MM.1S (cell line): ENCODE measurements at regions not wholly inside any gene's neighbourhood (a gene's known extent, or its start where the extent isn't known, plus 50 kb on each side); places are given as distances from the start of the nearest gene placed in this dataset.

ENCODE experiments used
- DNase-seq: peaks from one replicate; pipeline ENCODE4 v3.0.0-alpha.2; 2015
- H2AFZ ChIP-seq: fragments of 300-600 bp; sonication (generic); 2 replicates; pipeline ENCODE4 v1.6.0; 2016; ENCODE audit warnings: antibody characterized with exemption, low read length
- H3F3A ChIP-seq: fragments of 300-600 bp; sonication (generic); 2 replicates; pipeline ENCODE4 v1.6.1; 2016; ENCODE audit warnings: mild to moderate bottlenecking, antibody characterized with exemption, low read length, moderate library complexity, mixed read lengths; ENCODE audit not compliant: insufficient read depth
- H3K27ac ChIP-seq: fragments of 300-600 bp; sonication (generic); 2 replicates; pipeline ENCODE4 v1.5.1; 2016; ENCODE audit warnings: mild to moderate bottlenecking, low read length
- H3K27me3 ChIP-seq: fragments of 300-600 bp; sonication (generic); replicated peaks from 2 replicates; pipeline ENCODE4 v1.6.0; 2016; ENCODE audit warnings: low read length; ENCODE audit not compliant: insufficient read depth
- H3K36me3 ChIP-seq: fragments of 300-600 bp; sonication (generic); replicated peaks from 2 replicates; pipeline ENCODE4 v1.6.1; 2016; ENCODE audit warnings: mild to moderate bottlenecking, low read length, mixed read lengths; ENCODE audit not compliant: insufficient read depth
- H3K4me1 ChIP-seq: fragments of 300-600 bp; sonication (generic); 2 replicates; pipeline ENCODE4 v1.6.1; 2016; ENCODE audit warnings: low read length, mixed read lengths
- H3K4me2 ChIP-seq: fragments of 300-600 bp; sonication (generic); 2 replicates; pipeline ENCODE4 v1.6.0; 2016; ENCODE audit warnings: low read depth, low read length
- H3K4me3 ChIP-seq: fragments of 300-600 bp; sonication (generic); 2 replicates; pipeline ENCODE4 v1.5.1; 2016; ENCODE audit warnings: low read length, mixed read lengths
- H3K79me2 ChIP-seq: fragments of 300-600 bp; sonication (generic); 2 replicates; pipeline ENCODE4 v1.6.1; 2016; ENCODE audit warnings: mixed run types, low read length, mixed read lengths
- H3K9ac ChIP-seq: fragments of 300-600 bp; sonication (generic); 2 replicates; pipeline ENCODE4 v1.6.1; 2016; ENCODE audit warnings: low read length, mixed read lengths
- H3K9me2 ChIP-seq: fragments of 300-600 bp; sonication (generic); replicated peaks from 2 replicates; pipeline ENCODE4 v1.6.1; 2016; ENCODE audit warnings: mild to moderate bottlenecking, low read length, mixed read lengths; ENCODE audit not compliant: insufficient read depth
- H3K9me3 ChIP-seq: fragments of 300-600 bp; sonication (generic); replicated peaks from 2 replicates; pipeline ENCODE4 v1.6.1; 2016; ENCODE audit warnings: mild to moderate bottlenecking, low read length, mixed read lengths; ENCODE audit not compliant: insufficient read depth
- H4K20me1 ChIP-seq: fragments of 300-600 bp; sonication (generic); 2 replicates; pipeline ENCODE4 v1.6.1; 2016; ENCODE audit warnings: mild to moderate bottlenecking, low read length, moderate library complexity, mixed read lengths; ENCODE audit not compliant: insufficient read depth
- CTCF ChIP-seq: fragments of 300-600 bp; sonication (generic); IDR thresholded peaks from 2 replicates; pipeline ENCODE4 v1.5.1; 2016; ENCODE audit warnings: antibody characterized with exemption, low read length, mixed read lengths
- EZH2 ChIP-seq: fragments of 300-600 bp; sonication (generic); optimal IDR thresholded peaks from 2 replicates; pipeline ENCODE3; 2017; ENCODE audit warnings: low read depth, mild to moderate bottlenecking, antibody characterized with exemption, low read length, mixed read lengths
- EZH2phosphoT487 ChIP-seq: fragments of 300-600 bp; sonication (generic); IDR thresholded peaks from 2 replicates; pipeline ENCODE4 v1.6.1; 2018; ENCODE audit warnings: antibody characterized with exemption, low read length

DNA sequence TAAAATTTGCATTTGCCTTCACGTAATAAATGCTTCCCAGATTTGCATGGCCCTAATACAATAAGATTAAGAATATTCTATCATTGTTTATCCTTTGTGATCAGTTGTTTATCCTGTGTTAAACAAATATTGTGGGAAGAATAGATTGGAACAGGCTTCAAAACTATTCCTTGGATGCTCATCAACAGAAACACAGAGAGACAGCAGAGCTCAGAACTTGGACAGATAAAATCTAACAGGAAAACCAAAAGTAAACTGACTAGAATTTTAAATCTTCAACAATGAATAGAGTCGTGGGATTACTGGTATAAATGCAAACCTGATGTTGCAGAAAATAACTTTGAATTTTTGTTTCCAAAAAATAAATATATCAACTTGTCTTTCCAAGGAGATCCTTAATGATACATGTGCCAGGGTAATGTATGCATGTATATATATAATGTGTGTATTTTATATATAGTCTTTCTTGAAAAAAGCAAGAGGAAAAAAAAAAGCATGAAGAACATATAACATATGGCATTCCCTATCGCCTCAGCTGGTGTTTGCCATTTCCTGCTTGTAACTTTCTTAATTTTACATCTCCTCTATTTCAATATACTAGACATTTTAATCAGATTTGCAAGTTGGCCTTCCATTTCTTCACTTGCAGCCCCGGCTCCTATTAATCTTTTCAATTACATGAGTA is 59.9 kb upstream of the TANK start:
- no peak overlapping the region for H3K4me2 ChIP-seq
- H3K4me3 ChIP-seq, result no peak overlapping the region
- H4K20me1 ChIP-seq, result no peaks in the 10 kb centered on the region
- H3K79me2 ChIP-seq, result no peaks in the 10 kb centered on the region
- no peak overlapping the region for H2AFZ ChIP-seq
- no peaks in the 10 kb centered on the region for H3K27me3 ChIP-seq
- no peak overlapping the region for H3K27ac ChIP-seq
- no peaks in the 10 kb centered on the region for H3K36me3 ChIP-seq
- H3K9me2 ChIP-seq, result no peaks in the 10 kb centered on the region
- peaks cover 8% of the 10 kb centered on the region; the same call in 1 of the 2 replicates for H3F3A ChIP-seq
- H3K9ac ChIP-seq, result no peak overlapping the region
- H3K4me1 ChIP-seq, result peaks cover 15% of the 10 kb centered on the region
- TF ChIP-seq EZH2phosphoT487 (no peak), EZH2 (no peak)
- no peak for DNase-seq
- no peaks in the 10 kb centered on the region for H3K9me3 ChIP-seq

DNA sequence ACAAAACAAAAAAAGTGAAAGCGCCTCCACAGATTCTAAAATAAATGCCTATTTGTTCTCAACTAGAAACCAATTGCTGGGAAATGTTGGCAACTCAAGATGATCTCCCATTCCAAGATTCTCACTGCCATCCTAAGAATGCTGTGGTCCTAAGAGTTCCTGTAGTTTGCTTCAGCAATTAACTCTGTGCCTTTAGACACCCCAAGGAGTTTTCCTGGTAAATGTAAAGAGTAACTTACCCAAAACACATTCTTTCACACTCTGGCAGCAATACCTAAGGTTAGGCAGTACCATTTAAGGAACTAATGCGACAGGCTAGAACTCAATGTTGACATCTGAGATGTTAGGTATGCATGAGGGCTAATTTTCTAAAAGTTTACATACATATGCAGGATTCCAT is 58.8 kb upstream of the TANK start:
- H3K9ac ChIP-seq, result no peak overlapping the region
- no peaks in the 10 kb centered on the region for H3K9me3 ChIP-seq
- H3K27me3 ChIP-seq, result no peaks in the 10 kb centered on the region
- no peaks in the 10 kb centered on the region for H3K79me2 ChIP-seq
- no peaks in the 10 kb centered on the region for H3K36me3 ChIP-seq
- no peaks in the 10 kb centered on the region for H4K20me1 ChIP-seq
- no peak for TF ChIP-seq EZH2
- TF ChIP-seq CTCF, result no peak
- no peak for TF ChIP-seq EZH2phosphoT487
- no peak overlapping the region for H2AFZ ChIP-seq
- no peak overlapping the region for H3K4me2 ChIP-seq
- H3K27ac ChIP-seq, result no peak overlapping the region
- no peak overlapping the region for H3K4me3 ChIP-seq
- no peak for DNase-seq
- H3K4me1 ChIP-seq, result peaks cover 16% of the 10 kb centered on the region
- H3K9me2 ChIP-seq, result no peaks in the 10 kb centered on the region
- H3F3A ChIP-seq, result peaks cover 8% of the 10 kb centered on the region; the same call in 1 of the 2 replicates

DNA sequence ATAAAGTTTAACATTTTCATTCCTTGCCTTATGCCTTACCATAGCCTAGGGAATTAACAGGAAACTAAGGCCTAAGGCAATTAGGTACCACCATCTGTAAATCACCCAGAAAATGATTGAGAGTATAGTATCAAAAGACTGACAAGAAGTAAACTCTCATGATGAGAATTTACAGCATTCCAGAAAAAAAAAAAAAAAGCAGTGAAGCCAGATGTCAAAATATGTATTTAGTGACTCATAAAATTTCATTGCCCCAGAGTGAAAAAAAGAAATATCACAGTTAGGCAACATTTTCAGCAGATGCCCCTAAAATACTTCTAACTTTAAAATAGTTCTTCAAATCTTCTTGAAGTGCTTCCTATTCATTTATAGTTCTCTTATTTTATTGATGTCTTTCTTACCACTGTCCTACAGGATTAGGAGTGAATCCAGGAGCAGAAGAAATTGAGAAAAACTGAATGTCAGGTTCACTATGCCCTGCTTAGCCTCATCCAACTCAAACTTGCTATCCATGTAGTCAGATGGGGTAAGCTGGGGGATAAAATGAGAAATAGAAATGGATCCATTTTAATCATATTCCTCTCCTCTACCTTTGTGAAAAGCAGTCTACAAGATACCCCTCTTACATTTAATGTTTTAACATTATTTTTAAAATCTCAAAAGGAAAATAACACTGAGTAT is 57.3 kb upstream of the TANK start:
- TF ChIP-seq CTCF, result no peak
- no peak for TF ChIP-seq EZH2phosphoT487
- TF ChIP-seq EZH2, result no peak
- no peak for DNase-seq
- Histone ChIP-seq H3K4me2 (no peak overlapping the region), H3K79me2 (no peaks in the 10 kb centered on the region), H2AFZ (no peak overlapping the region), H3K9me3 (no peaks in the 10 kb centered on the region), H3F3A (peaks cover 8% of the 10 kb centered on the region; the same call in 1 of the 2 replicates), H3K36me3 (no peaks in the 10 kb centered on the region), H3K27ac (no peak overlapping the region), H3K4me1 (peaks cover 16% of the 10 kb centered on the region), H4K20me1 (no peaks in the 10 kb centered on the region), H3K27me3 (no peaks in the 10 kb centered on the region), H3K4me3 (no peak overlapping the region), H3K9me2 (no peaks in the 10 kb centered on the region), H3K9ac (no peak overlapping the region)

- Histone ChIP-seq H3K4me1 (peaks cover 16% of the 10 kb centered on the region), H3K9me2 (no peaks in the 10 kb centered on the region), H3K27ac (no peak overlapping the region), H3K9me3 (no peaks in the 10 kb centered on the region), H4K20me1 (no peaks in the 10 kb centered on the region), H3K27me3 (no peaks in the 10 kb centered on the region), H2AFZ (no peak overlapping the region), H3F3A (peaks cover 8% of the 10 kb centered on the region; the same call in 1 of the 2 replicates), H3K9ac (no peak overlapping the region), H3K4me3 (no peak overlapping the region), H3K79me2 (no peaks in the 10 kb centered on the region), H3K4me2 (no peak overlapping the region), H3K36me3 (no peaks in the 10 kb centered on the region)
- TF ChIP-seq EZH2phosphoT487 (no peak), EZH2 (no peak), CTCF (no peak)
- no peak for DNase-seq
These were observed 56.8 kb upstream of the TANK start for GRCh38 chr2:161103451-161103831.
